ENCODE measurements at regions not wholly inside any gene's neighbourhood (a gene's known extent, or its start where the extent isn't known, plus 50 kb on each side); places are given as distances from the start of the nearest gene placed in this dataset.

- TF ChIP-seq SCRT1 (tag by site-specific recombination; IDR thresholded peaks at IDR 0.05; ENCODE audit: borderline replicate concordance) (no peak), ZNF621 (tag by site-specific recombination; IDR thresholded peaks at IDR 0.05) (no peak), ZNF792 (tag by site-specific recombination; IDR thresholded peaks at IDR 0.05) (no peak)
- TF ChIP-seq, protein P1, sequence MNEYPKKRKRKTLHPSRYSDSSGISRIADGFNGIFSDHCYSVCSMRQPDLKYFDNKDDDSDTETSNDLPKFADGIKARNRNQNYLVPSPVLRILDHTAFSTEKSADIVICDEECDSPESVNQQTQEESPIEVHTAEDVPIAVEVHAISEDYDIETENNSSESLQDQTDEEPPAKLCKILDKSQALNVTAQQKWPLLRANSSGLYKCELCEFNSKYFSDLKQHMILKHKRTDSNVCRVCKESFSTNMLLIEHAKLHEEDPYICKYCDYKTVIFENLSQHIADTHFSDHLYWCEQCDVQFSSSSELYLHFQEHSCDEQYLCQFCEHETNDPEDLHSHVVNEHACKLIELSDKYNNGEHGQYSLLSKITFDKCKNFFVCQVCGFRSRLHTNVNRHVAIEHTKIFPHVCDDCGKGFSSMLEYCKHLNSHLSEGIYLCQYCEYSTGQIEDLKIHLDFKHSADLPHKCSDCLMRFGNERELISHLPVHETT (tag by site-specific recombination; IDR thresholded peaks at IDR 0.05): no peak
These were observed 332.8 kb downstream of the TMEM114 start (continued) for GRCh38 chr16:8257561-8257960.

- H3K27ac ChIP-seq (ENCODE audit: extremely low read depth, low read depth, low read length): no peak overlapping the region
- POLR2A ChIA-PET: no interaction called here
- no peaks in the 10 kb centered on the region for H3K4me1 ChIP-seq (ENCODE audit: control insufficient read depth, insufficient read depth, low read length)
- no peaks in the 10 kb centered on the region for H3K36me3 ChIP-seq (ENCODE audit: control insufficient read depth in 2 of 2, insufficient read depth in 1 of 2, low read length in 2 of 2)
- TF ChIP-seq ZNF433 (tag by site-specific recombination; IDR thresholded peaks at IDR 0.05; ENCODE audit: low read depth) (no peak), ZNF114 (tag by site-specific recombination; IDR thresholded peaks at IDR 0.05) (no peak), ZNF600 (tag by site-specific recombination; IDR thresholded peaks at IDR 0.05) (no peak), IKZF3 (tag by site-specific recombination; IDR thresholded peaks at IDR 0.05) (no peak), ZBTB11 (tag by site-specific recombination; conservative IDR thresholded peaks at IDR 0.05; ENCODE audit: low read depth) (no peak), ZNF157 (tag by site-specific recombination; IDR thresholded peaks at IDR 0.05) (no peak), ZNF707 (tag by site-specific recombination; IDR thresholded peaks at IDR 0.05) (no peak), ZNF48 (tag by site-specific recombination; IDR thresholded peaks at IDR 0.05) (no peak), ZNF366 (tag by site-specific recombination; conservative IDR thresholded peaks at IDR 0.05) (no peak), ZNF175 (tag by site-specific recombination; IDR thresholded peaks at IDR 0.05) (no peak), ZNF571 (tag by site-specific recombination; IDR thresholded peaks at IDR 0.05) (no peak), ZBTB8A (tag by site-specific recombination; IDR thresholded peaks at IDR 0.05) (no peak), YY1 (tag by site-specific recombination; IDR thresholded peaks at IDR 0.05) (no peak), ZNF394 (tag by site-specific recombination; IDR thresholded peaks at IDR 0.05; ENCODE audit: borderline replicate concordance) (no peak), ZBTB6 (tag by site-specific recombination; IDR thresholded peaks at IDR 0.05) (no peak)
- H3K9me3 ChIP-seq (ENCODE audit: control insufficient read depth, insufficient read depth, low read depth, low read length): no peaks in the 10 kb centered on the region
- no peak overlapping the region for H3K4me3 ChIP-seq (ENCODE audit: low read depth, low read length)
- CTCF ChIA-PET: no interaction called here
These were observed 335.9 kb downstream of the TMEM114 start for GRCh38 chr16:8254405-8254804.

DNA sequence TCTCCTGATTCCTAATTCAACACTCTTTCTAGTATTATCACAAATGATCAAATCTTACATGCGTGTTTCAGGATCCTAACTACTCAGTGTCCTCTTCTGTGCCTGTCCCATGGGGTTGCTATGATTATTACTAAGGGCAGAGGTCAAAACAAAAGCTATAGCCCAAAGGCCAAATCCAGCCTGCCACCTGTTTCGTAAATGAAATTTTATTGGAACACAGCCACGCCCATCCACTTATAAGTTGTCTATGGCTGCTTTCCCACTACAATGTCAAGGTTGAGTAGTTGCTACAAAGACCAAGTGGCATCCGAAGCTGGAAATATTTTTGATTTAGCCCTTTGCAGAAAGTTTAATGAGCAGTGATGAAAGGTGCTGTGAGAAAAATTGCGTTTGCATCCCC, 336.6 kb downstream of the TMEM114 start:
- POLR2A ChIA-PET: no interaction called here
- Histone ChIP-seq H3K4me3 (ENCODE audit: low read depth, low read length) (no peak overlapping the region), H3K36me3 (ENCODE audit: control insufficient read depth in 2 of 2, insufficient read depth in 1 of 2, low read length in 2 of 2) (no peaks in the 10 kb centered on the region), H3K27ac (ENCODE audit: extremely low read depth, low read depth, low read length) (no peak overlapping the region), H3K4me1 (ENCODE audit: control insufficient read depth, insufficient read depth, low read length) (no peaks in the 10 kb centered on the region), H3K9me3 (ENCODE audit: control insufficient read depth, insufficient read depth, low read depth, low read length) (no peaks in the 10 kb centered on the region)
- CTCF ChIA-PET: no interaction called here
- TF ChIP-seq SP7 (tag by site-specific recombination; IDR thresholded peaks at IDR 0.05): no peak
- no peak for TF ChIP-seq ZNF664 (tag by site-specific recombination; IDR thresholded peaks at IDR 0.05)
- TF ChIP-seq ZNF501 (tag by site-specific recombination; IDR thresholded peaks at IDR 0.05): no peak
- TF ChIP-seq ZBTB17 (tag by site-specific recombination; IDR thresholded peaks at IDR 0.05): no peak
- no peak for TF ChIP-seq ZNF449 (tag by site-specific recombination; IDR thresholded peaks at IDR 0.05)
- no peak for TF ChIP-seq ELK4 (IDR thresholded peaks at IDR 0.05; ENCODE audit: borderline replicate concordance, low read depth, low read length)
